ENCODE measurements at regions not wholly inside any gene's neighbourhood (a gene's known extent, or its start where the extent isn't known, plus 50 kb on each side); places are given as distances from the start of the nearest gene placed in this dataset.

DNA sequence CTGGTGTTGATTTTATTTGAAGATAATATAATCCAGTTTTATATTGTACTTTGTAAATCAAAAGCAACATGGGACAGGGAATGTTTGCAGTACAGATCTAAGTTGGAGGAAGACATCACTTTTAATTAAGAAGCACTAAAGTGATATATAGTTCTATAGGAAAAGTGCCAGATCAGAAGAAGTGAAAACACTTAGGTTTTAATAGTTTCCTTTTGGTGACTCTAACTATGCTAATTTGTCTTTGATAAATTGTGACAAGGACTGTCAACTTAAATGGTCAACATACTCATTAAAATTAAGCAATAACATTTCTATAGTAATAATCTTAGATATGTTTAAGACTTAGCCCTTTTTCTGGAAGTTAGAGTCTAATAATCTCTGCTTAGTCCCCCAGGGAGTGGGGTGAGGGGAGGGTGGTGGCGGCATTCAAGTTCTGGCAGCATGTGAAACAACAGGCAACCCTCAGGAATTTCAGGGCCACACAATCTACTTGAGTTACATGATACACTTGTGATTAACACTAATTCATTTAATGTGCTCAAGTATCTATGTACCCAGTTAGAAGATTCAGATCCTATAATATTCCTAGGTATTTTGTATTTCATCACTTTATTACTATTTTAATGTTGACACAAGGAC, 1026.5 kb downstream of the NR2F1-AS1 start:
- H3K27ac ChIP-seq (ENCODE audit: insufficient read depth, low read length), result no peak overlapping the region
- no peaks in the 10 kb centered on the region for H3K9me3 ChIP-seq (ENCODE audit: control insufficient read depth, insufficient read depth, low read depth, low read length)
- TF ChIP-seq CTCF (conservative IDR thresholded peaks at IDR 0.05 in 1 of 2, IDR thresholded peaks at IDR 0.05 in 1 of 2; ENCODE audit: low read depth in 1 of 2, low read length in 2 of 2) (no peak), EZH2 (IDR thresholded peaks at IDR 0.05; ENCODE audit: low read length, missing control alignments) (no peak)

GRCh38 chr5:92553326-92553725, 1027.7 kb downstream of the NR2F1-AS1 start:
- Histone ChIP-seq H3K4me2 (ENCODE audit: extremely low read depth, insufficient read depth, low read length) (peak overlapping the region; percentile 9), H3K27me3 (ENCODE audit: control insufficient read depth, insufficient read depth, low read length) (no peaks in the 10 kb centered on the region), H3K4me1 (ENCODE audit: control insufficient read depth, extremely low read depth, insufficient read depth, low read length) (peaks cover 4% of the 10 kb centered on the region), H3K4me3 (replicated peaks in 1 of 4; ENCODE audit: control extremely low read depth in 1 of 4, insufficient read depth in 1 of 4, low read depth in 3 of 4, low read length in 4 of 4) (no peak overlapping the region), H3K9ac (ENCODE audit: insufficient read depth, low read length) (no peak overlapping the region), H3K9me3 (ENCODE audit: control insufficient read depth, insufficient read depth, low read depth, low read length) (no peaks in the 10 kb centered on the region), H4K20me1 (ENCODE audit: control insufficient read depth, extremely low read depth, insufficient read depth, low read length) (no peaks in the 10 kb centered on the region), H3K79me2 (ENCODE audit: control insufficient read depth, insufficient read depth, low read length) (no peaks in the 10 kb centered on the region), H2AFZ (ENCODE audit: low read length) (no peak overlapping the region), H3K27ac (ENCODE audit: insufficient read depth, low read length) (peak overlapping the region; percentile 81), H3K36me3 (ENCODE audit: control insufficient read depth, insufficient read depth, low read length) (no peaks in the 10 kb centered on the region)
- no peak for TF ChIP-seq CTCF (conservative IDR thresholded peaks at IDR 0.05 in 1 of 2, IDR thresholded peaks at IDR 0.05 in 1 of 2; ENCODE audit: low read depth in 1 of 2, low read length in 2 of 2)
- TF ChIP-seq EZH2 (IDR thresholded peaks at IDR 0.05; ENCODE audit: low read length, missing control alignments), result no peak
- peak in 1 of 2 donors; percentile 32 for DNase-seq (ENCODE audit: low read depth in 2 of 2)

More for the DNA sequence above, 1026.5 kb downstream of the NR2F1-AS1 start:
- H4K20me1 ChIP-seq (ENCODE audit: control insufficient read depth, extremely low read depth, insufficient read depth, low read length), result no peaks in the 10 kb centered on the region
- H3K27me3 ChIP-seq (ENCODE audit: control insufficient read depth, insufficient read depth, low read length), result no peaks in the 10 kb centered on the region
- H3K36me3 ChIP-seq (ENCODE audit: control insufficient read depth, insufficient read depth, low read length), result no peaks in the 10 kb centered on the region
- H3K4me2 ChIP-seq (ENCODE audit: extremely low read depth, insufficient read depth, low read length), result no peak overlapping the region
- H3K9ac ChIP-seq (ENCODE audit: insufficient read depth, low read length), result no peak overlapping the region
- no peaks in the 10 kb centered on the region for H3K79me2 ChIP-seq (ENCODE audit: control insufficient read depth, insufficient read depth, low read length)
- DNase-seq (ENCODE audit: low read depth in 2 of 2), result no peak
- H2AFZ ChIP-seq (ENCODE audit: low read length), result no peak overlapping the region
- peaks cover 4% of the 10 kb centered on the region for H3K4me1 ChIP-seq (ENCODE audit: control insufficient read depth, extremely low read depth, insufficient read depth, low read length)
- no peak overlapping the region for H3K4me3 ChIP-seq (replicated peaks in 1 of 4; ENCODE audit: control extremely low read depth in 1 of 4, insufficient read depth in 1 of 4, low read depth in 3 of 4, low read length in 4 of 4)

DNA sequence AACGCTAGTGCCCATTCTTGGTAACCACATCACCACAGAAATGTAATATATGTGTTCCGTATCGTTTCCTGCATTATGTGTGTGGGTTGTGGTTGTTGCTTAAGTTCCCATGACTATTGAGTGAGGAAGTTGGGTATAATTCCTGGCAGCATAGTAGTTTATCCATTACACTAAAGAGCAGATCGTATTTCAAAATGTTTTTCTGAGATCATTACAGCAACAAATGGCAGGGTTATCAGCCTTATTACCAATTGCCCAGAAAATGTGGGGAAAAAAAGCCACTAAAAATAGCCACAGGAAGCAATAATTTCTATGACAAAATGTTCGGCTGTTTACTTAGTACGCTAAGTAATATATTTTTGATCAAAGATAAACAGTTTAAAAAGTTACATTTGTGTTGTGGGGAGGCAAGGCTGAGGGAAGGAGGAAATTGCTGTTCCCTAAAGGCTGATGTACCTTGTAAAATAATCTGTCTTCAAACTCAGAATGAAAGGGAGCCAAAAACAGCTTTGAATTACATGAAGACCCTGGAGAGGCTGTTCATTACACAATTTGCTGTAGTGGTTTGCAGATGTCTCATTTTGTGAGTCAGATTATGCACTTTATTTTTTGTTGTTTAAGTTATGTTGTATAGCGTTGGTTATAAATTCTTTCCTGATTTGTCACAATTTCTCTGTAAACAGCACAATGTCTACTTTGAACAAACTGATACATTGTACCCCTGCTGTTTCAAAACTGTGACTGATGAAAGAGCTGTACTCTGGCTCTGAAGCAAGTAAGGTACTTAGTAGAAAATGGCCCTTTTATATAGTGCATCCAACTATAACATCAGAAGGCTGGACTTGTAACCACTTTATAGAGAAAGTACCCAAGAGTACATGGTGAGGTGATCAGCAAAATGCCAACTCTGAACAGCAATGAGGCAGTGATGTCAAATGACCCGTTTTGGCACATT, 1028.5 kb downstream of the NR2F1-AS1 start:
- Histone ChIP-seq H3K9ac (ENCODE audit: insufficient read depth, low read length) (no peak overlapping the region), H2AFZ (ENCODE audit: low read length) (peak overlapping the region; percentile 19), H3K4me2 (ENCODE audit: extremely low read depth, insufficient read depth, low read length) (peak overlapping the region; percentile 46), H3K4me3 (replicated peaks in 1 of 4; ENCODE audit: control extremely low read depth in 1 of 4, insufficient read depth in 1 of 4, low read depth in 3 of 4, low read length in 4 of 4) (peak overlapping the region in 1 of 4 experiments; percentile 13), H3K27ac (ENCODE audit: insufficient read depth, low read length) (peak overlapping the region; percentile 81), H4K20me1 (ENCODE audit: control insufficient read depth, extremely low read depth, insufficient read depth, low read length) (no peaks in the 10 kb centered on the region), H3K27me3 (ENCODE audit: control insufficient read depth, insufficient read depth, low read length) (no peaks in the 10 kb centered on the region), H3K9me3 (ENCODE audit: control insufficient read depth, insufficient read depth, low read depth, low read length) (no peaks in the 10 kb centered on the region), H3K36me3 (ENCODE audit: control insufficient read depth, insufficient read depth, low read length) (no peaks in the 10 kb centered on the region), H3K4me1 (ENCODE audit: control insufficient read depth, extremely low read depth, insufficient read depth, low read length) (peaks cover 4% of the 10 kb centered on the region), H3K79me2 (ENCODE audit: control insufficient read depth, insufficient read depth, low read length) (no peaks in the 10 kb centered on the region)
- DNase-seq (ENCODE audit: low read depth in 2 of 2), result peak; percentile 99 to 100
- no peak for TF ChIP-seq CTCF (conservative IDR thresholded peaks at IDR 0.05 in 1 of 2, IDR thresholded peaks at IDR 0.05 in 1 of 2; ENCODE audit: low read depth in 1 of 2, low read length in 2 of 2)
- no peak for TF ChIP-seq EZH2 (IDR thresholded peaks at IDR 0.05; ENCODE audit: low read length, missing control alignments)

Measured in fibroblast of lung (primary cell).